Hepatocyte (in vitro differentiated cells): ENCODE measurements at regions not wholly inside any gene's neighbourhood (a gene's known extent, or its start where the extent isn't known, plus 50 kb on each side); places are given as distances from the start of the nearest gene placed in this dataset.

Experiments
- DNase-seq: peaks from one replicate; pipeline ENCODE4 v3.0.0-alpha.2; 2016; ENCODE audit warnings: low spot score
- H2AFZ ChIP-seq: fragments of 200-600 bp; sonication (generic); 2 replicates; pipeline ENCODE4 v1.6.0; 2016; ENCODE audit warnings: antibody characterized with exemption, mild to moderate bottlenecking
- H3K27ac ChIP-seq: fragments of 200-600 bp; sonication (generic); 2 replicates; pipeline ENCODE4 v1.5.1; 2016; ENCODE audit warnings: mild to moderate bottlenecking
- H3K27me3 ChIP-seq: fragments of 200-600 bp; sonication (generic); 2 replicates; pipeline ENCODE4 v1.6.1; 2016
- H3K36me3 ChIP-seq: fragments of 200-600 bp; sonication (generic); replicated peaks from 2 replicates; pipeline ENCODE4 v1.5.1; 2016; ENCODE audit warnings: low read depth; ENCODE audit not compliant: insufficient read depth
- H3K4me1 ChIP-seq: fragments of 200-600 bp; sonication (generic); 2 replicates; pipeline ENCODE4 v1.5.1; 2016; ENCODE audit warnings: mild to moderate bottlenecking, moderate library complexity; ENCODE audit not compliant: insufficient read depth
- H3K4me2 ChIP-seq: fragments of 200-600 bp; sonication (generic); 2 replicates; pipeline ENCODE4 v1.6.0; 2016
- H3K4me3 ChIP-seq: fragments of 200-600 bp; sonication (generic); 2 replicates; pipeline ENCODE4 v1.5.1; 2016; ENCODE audit warnings: mild to moderate bottlenecking
- H3K79me2 ChIP-seq: fragments of 200-600 bp; sonication (generic); 2 replicates; pipeline ENCODE4 v1.6.0; 2017; ENCODE audit warnings: mild to moderate bottlenecking
- H3K9me2 ChIP-seq: fragments of 200-600 bp; sonication (generic); replicated peaks from 2 replicates; pipeline ENCODE4 v1.6.0; 2017; ENCODE audit warnings: mild to moderate bottlenecking; ENCODE audit not compliant: insufficient read depth
- H3K9me3 ChIP-seq: fragments of 200-600 bp; sonication (generic); 2 replicates; pipeline ENCODE4 v1.5.1; 2016; ENCODE audit warnings: low read depth, mild to moderate bottlenecking
- H4K20me1 ChIP-seq: fragments of 200-600 bp; sonication (generic); 2 replicates; pipeline ENCODE4 v1.6.0; 2016; ENCODE audit warnings: mild to moderate bottlenecking; ENCODE audit not compliant: insufficient read depth, poor library complexity, severe bottlenecking
- EZH2 ChIP-seq: fragments of 200-600 bp; sonication (generic); IDR thresholded peaks from 2 replicates; pipeline ENCODE4 v1.6.1; 2016; ENCODE audit warnings: antibody characterized with exemption, mild to moderate bottlenecking, borderline replicate concordance
- EZH2phosphoT487 ChIP-seq: fragments of 200-600 bp; sonication (generic); IDR thresholded peaks from one replicate; pipeline ENCODE4 v1.6.1; 2018; ENCODE audit warnings: antibody characterized with exemption, mild to moderate bottlenecking, low read depth, moderate library complexity; ENCODE audit not compliant: unreplicated experiment, severe bottlenecking
- WGBS: methylation state at CpG from one replicate; pipeline ENCODE4 v1.1.6; 2016; ENCODE audit warnings: low lambda C conversion rate; ENCODE audit errors: missing lambda C conversion rate; 5-methylcytosine and 5-hydroxymethylcytosine counted together
- TF ChIP-seq, protein P1 (sequence below): fragments of 200-600 bp; sonication (generic); IDR thresholded peaks from 2 replicates; pipeline ENCODE4 v1.5.1; 2016; ENCODE audit warnings: antibody characterized with exemption, mild to moderate bottlenecking; ENCODE audit not compliant: poor library complexity

- WGBS: 70% methylated on average over 2 of the region's 2 CpGs
- H3K36me3 ChIP-seq: no peaks in the 10 kb centered on the region
- H3K27me3 ChIP-seq: no peaks in the 10 kb centered on the region
- H3K4me2 ChIP-seq: no peak overlapping the region
- H2AFZ ChIP-seq: no peak overlapping the region
- TF ChIP-seq EZH2phosphoT487: no peak
- TF ChIP-seq EZH2: no peak
- TF ChIP-seq, protein P1, sequence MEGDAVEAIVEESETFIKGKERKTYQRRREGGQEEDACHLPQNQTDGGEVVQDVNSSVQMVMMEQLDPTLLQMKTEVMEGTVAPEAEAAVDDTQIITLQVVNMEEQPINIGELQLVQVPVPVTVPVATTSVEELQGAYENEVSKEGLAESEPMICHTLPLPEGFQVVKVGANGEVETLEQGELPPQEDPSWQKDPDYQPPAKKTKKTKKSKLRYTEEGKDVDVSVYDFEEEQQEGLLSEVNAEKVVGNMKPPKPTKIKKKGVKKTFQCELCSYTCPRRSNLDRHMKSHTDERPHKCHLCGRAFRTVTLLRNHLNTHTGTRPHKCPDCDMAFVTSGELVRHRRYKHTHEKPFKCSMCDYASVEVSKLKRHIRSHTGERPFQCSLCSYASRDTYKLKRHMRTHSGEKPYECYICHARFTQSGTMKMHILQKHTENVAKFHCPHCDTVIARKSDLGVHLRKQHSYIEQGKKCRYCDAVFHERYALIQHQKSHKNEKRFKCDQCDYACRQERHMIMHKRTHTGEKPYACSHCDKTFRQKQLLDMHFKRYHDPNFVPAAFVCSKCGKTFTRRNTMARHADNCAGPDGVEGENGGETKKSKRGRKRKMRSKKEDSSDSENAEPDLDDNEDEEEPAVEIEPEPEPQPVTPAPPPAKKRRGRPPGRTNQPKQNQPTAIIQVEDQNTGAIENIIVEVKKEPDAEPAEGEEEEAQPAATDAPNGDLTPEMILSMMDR: no peak
- no peak overlapping the region for H3K27ac ChIP-seq
- no peaks in the 10 kb centered on the region for H4K20me1 ChIP-seq
- no peak overlapping the region for H3K4me3 ChIP-seq
- H3K9me3 ChIP-seq: no peaks in the 10 kb centered on the region
- DNase-seq: no peak
- H3K79me2 ChIP-seq: no peaks in the 10 kb centered on the region
- H3K4me1 ChIP-seq: no peaks in the 10 kb centered on the region
- H3K9me2 ChIP-seq: no peaks in the 10 kb centered on the region
Measured at GRCh38 chr12:125968413-125968812, 903.2 kb downstream of the AACS start.

- 90% methylated on average over 3 of the region's 3 CpGs for WGBS
- Histone ChIP-seq H3K36me3 (no peaks in the 10 kb centered on the region), H3K9me3 (no peaks in the 10 kb centered on the region), H3K9me2 (no peaks in the 10 kb centered on the region), H4K20me1 (no peaks in the 10 kb centered on the region), H3K4me3 (no peak overlapping the region), H3K4me2 (no peak overlapping the region), H3K79me2 (no peaks in the 10 kb centered on the region), H3K27ac (no peak overlapping the region), H3K4me1 (no peaks in the 10 kb centered on the region), H2AFZ (no peak overlapping the region), H3K27me3 (no peaks in the 10 kb centered on the region)
- TF ChIP-seq, protein P1: no peak
- TF ChIP-seq EZH2 (no peak), EZH2phosphoT487 (no peak)
- DNase-seq: no peak
Measured at GRCh38 chr12:125971981-125972380, 906.7 kb downstream of the AACS start.

DNA sequence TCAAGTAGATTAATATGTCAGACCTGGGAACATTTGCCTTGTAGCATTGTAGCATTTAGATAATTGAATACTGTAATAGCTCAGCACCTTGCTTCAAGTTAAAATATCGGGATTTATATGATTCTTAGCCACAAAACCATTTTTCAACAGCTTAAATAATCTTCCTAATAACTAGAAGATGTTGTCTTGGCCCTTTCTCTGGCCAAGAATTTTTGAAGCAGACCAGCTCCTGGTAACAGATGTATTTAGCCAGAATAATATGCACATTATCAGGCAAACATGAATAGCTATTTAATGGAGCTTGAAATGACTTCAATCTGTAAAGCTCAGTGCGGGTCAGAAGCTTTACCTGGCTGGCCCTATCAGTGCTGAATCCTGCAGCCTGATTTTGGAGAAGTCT lies 913.1 kb downstream of the AACS start:
- Histone ChIP-seq H3K79me2 (no peaks in the 10 kb centered on the region), H3K27ac (no peak overlapping the region), H3K27me3 (no peaks in the 10 kb centered on the region), H3K36me3 (no peaks in the 10 kb centered on the region), H3K4me1 (no peaks in the 10 kb centered on the region), H3K9me3 (no peaks in the 10 kb centered on the region), H3K9me2 (no peaks in the 10 kb centered on the region), H4K20me1 (no peaks in the 10 kb centered on the region), H3K4me3 (no peak overlapping the region), H2AFZ (no peak overlapping the region), H3K4me2 (no peak overlapping the region)
- no peak for DNase-seq
- TF ChIP-seq EZH2 (no peak), EZH2phosphoT487 (no peak)
- WGBS: 88% methylated on average over 2 of the region's 2 CpGs

GRCh38 chr12:125981610-125982253 lies 916.5 kb downstream of the AACS start:
- Histone ChIP-seq H3K4me2 (peak overlapping the region; percentile 79), H3K36me3 (no peaks in the 10 kb centered on the region), H3K4me3 (no peak overlapping the region), H3K4me1 (no peaks in the 10 kb centered on the region), H3K79me2 (no peaks in the 10 kb centered on the region), H4K20me1 (no peaks in the 10 kb centered on the region), H2AFZ (no peak overlapping the region), H3K27me3 (peaks cover 9% of the 10 kb centered on the region), H3K9me3 (no peaks in the 10 kb centered on the region), H3K27ac (peak overlapping the region; percentile 13), H3K9me2 (no peaks in the 10 kb centered on the region)
- TF ChIP-seq EZH2phosphoT487 (no peak), EZH2 (no peak)
- TF ChIP-seq, protein P1: no peak
- DNase-seq: peak; percentile 10
- WGBS: 40% methylated on average over 7 of the region's 7 CpGs
